ENCODE measurements at regions not wholly inside any gene's neighbourhood (a gene's known extent, or its start where the extent isn't known, plus 50 kb on each side); places are given as distances from the start of the nearest gene placed in this dataset.

DNA sequence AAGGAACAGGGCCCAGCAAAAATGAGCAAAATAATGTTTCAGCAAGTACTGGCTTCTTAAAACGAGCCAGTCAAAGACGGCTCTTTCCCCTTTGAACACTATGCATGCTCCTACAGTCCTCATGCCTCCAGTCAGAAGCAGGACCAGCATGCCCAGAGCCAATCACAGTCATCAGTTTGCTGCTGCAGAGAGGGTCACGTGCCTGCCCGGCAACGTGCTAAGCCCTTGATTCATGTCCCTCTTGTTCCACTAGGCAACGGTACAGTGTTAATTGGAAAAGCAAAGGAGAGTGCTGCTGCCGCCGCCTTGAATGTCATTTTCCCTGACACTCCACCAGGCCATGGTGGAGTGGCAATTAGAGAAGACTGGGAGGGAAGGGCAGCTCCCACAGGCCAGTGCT is 500.1 kb downstream of the OCA2 start:
- TF ChIP-seq, protein P1, sequence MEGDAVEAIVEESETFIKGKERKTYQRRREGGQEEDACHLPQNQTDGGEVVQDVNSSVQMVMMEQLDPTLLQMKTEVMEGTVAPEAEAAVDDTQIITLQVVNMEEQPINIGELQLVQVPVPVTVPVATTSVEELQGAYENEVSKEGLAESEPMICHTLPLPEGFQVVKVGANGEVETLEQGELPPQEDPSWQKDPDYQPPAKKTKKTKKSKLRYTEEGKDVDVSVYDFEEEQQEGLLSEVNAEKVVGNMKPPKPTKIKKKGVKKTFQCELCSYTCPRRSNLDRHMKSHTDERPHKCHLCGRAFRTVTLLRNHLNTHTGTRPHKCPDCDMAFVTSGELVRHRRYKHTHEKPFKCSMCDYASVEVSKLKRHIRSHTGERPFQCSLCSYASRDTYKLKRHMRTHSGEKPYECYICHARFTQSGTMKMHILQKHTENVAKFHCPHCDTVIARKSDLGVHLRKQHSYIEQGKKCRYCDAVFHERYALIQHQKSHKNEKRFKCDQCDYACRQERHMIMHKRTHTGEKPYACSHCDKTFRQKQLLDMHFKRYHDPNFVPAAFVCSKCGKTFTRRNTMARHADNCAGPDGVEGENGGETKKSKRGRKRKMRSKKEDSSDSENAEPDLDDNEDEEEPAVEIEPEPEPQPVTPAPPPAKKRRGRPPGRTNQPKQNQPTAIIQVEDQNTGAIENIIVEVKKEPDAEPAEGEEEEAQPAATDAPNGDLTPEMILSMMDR (IDR thresholded peaks at IDR 0.05; ENCODE audit: low read length), result no peak
- no peak for TF ChIP-seq EZH2 (IDR thresholded peaks at IDR 0.05; ENCODE audit: borderline replicate concordance, low read length)
